K562 (cell line): ENCODE measurements at regions not wholly inside any gene's neighbourhood (a gene's known extent, or its start where the extent isn't known, plus 50 kb on each side); places are given as distances from the start of the nearest gene placed in this dataset.

Experiments
- ATAC-seq: fragments of 200-7000 bp; cut with Tn5 transposase; 3 replicates; pipeline ENCODE4 v1.9.1; 2020; ENCODE audit warnings: moderate library complexity
- BruUV-seq: library from RNA; stranded (reverse); fragments of 400-500 nt; replicated peaks from 2 replicates; lab custom pipeline; 2021; lab: Mats Ljungman, UMichigan
- CTCF ChIA-PET: fragments of 300-600 bp; formaldehyde crosslinking; extraction: SDS; loops from one replicate; lab custom pipeline; 2021; ENCODE audit warnings: low intra/inter-chr PET ratio; lab: Yijun Ruan, JAX
- POLR2A ChIA-PET: fragments of 300-600, 350-650 bp; sonication (Branson Sonifier 250); formaldehyde crosslinking; extraction: SDS; loops from one replicate; lab custom pipeline; 2021; ENCODE audit warnings: antibody characterized with exemption, inconsistent platforms; lab: Yijun Ruan, JAX
- DNase-seq, 4 experiments: peaks; one replicate each; pipeline versions ENCODE4 v3.0.0 to v3.0.0-alpha.2; 2011 to 2018; ENCODE audit warnings: low spot score in 3 of 4, mixed read lengths in 3 of 4; ENCODE audit errors: extremely low read depth in 1 of 4
- FAIRE-seq: peaks from 2 replicates; lab custom pipeline; 2011; peaks lifted over from hg19 to GRCh38; lab: Jason Lieb, UNC
- H2AFZ ChIP-seq: 2 replicates; pipeline ENCODE4 v1.6.0; 2011; ENCODE audit warnings: low read depth, low read length, control low read depth, inconsistent platforms
- H3K27ac ChIP-seq: fragments of 200-600 bp; 3 replicates; pipeline ENCODE4 v1.8.0; 2011; ENCODE audit warnings: low read depth, mild to moderate bottlenecking, control low read depth, inconsistent platforms, low read length, moderate library complexity, mixed read lengths; ENCODE audit errors: extremely low read depth
- H3K27me3 ChIP-seq, 2 experiments: fragments of 300-600 bp in 1 of 2; 2 replicates in 1 of 2; 3 replicates in 1 of 2; pipeline versions ENCODE4 v1.6.0 to v1.8.0; 2011; ENCODE audit warnings: inconsistent platforms in 2 of 2, low read length in 2 of 2, mild to moderate bottlenecking in 1 of 2, mixed read lengths in 1 of 2, moderate library complexity in 1 of 2; ENCODE audit not compliant: control insufficient read depth in 2 of 2, insufficient read depth in 2 of 2
- H3K36me3 ChIP-seq: fragments of 300-600 bp; 3 replicates; pipeline ENCODE4 v1.8.0; 2011; ENCODE audit warnings: mild to moderate bottlenecking, low read length, inconsistent platforms; ENCODE audit not compliant: control insufficient read depth, insufficient read depth
- H3K4me1 ChIP-seq, 2 experiments: fragments of 200-600 bp in 1 of 2; replicated peaks in 1 of 2; 2 replicates in 1 of 2; 3 replicates in 1 of 2; pipeline versions ENCODE4 v1.5.1 to v1.8.0; 2011; ENCODE audit warnings: inconsistent platforms in 2 of 2, low read length in 2 of 2, mild to moderate bottlenecking in 1 of 2, mixed read lengths in 1 of 2, moderate library complexity in 1 of 2; ENCODE audit not compliant: control insufficient read depth in 2 of 2, insufficient read depth in 2 of 2
- H3K4me2 ChIP-seq: 2 replicates; pipeline ENCODE4 v1.6.1; 2011; ENCODE audit warnings: low read length, control low read depth, inconsistent platforms, mixed read lengths; ENCODE audit not compliant: insufficient read depth
- H3K4me3 ChIP-seq: fragments of 200-600 bp; sonication (generic), shearing (Covaris generic); 2 replicates; pipeline ENCODE4 v1.5.1; 2016; ENCODE audit warnings: control low read depth, inconsistent platforms
- H3K79me2 ChIP-seq: fragments of 200-600 bp; 3 replicates; pipeline ENCODE4 v1.8.0; 2011; ENCODE audit warnings: low read length, inconsistent platforms; ENCODE audit not compliant: control insufficient read depth, insufficient read depth
- H3K9ac ChIP-seq, 2 experiments: 2 replicates each; pipeline versions ENCODE4 v1.6.0 to v1.6.1; 2011; ENCODE audit warnings: low read depth in 2 of 2, low read length in 2 of 2, control low read depth in 1 of 2, inconsistent platforms in 1 of 2, mild to moderate bottlenecking in 1 of 2, mixed read lengths in 1 of 2; ENCODE audit not compliant: insufficient read depth in 1 of 2
- H3K9me1 ChIP-seq: one replicate; pipeline ENCODE4 v1.6.0; 2011; ENCODE audit warnings: inconsistent platforms, mild to moderate bottlenecking, low read length, moderate library complexity; ENCODE audit not compliant: control insufficient read depth, insufficient read depth
- H3K9me3 ChIP-seq: replicated peaks from 2 replicates; pipeline ENCODE4 v1.5.1; 2011; ENCODE audit warnings: low read depth, low read length, inconsistent platforms; ENCODE audit not compliant: control insufficient read depth, insufficient read depth
- H4K20me1 ChIP-seq: replicated peaks from 2 replicates; pipeline ENCODE4 v1.6.1; 2011; ENCODE audit warnings: low read length, inconsistent platforms, mixed read lengths; ENCODE audit not compliant: control insufficient read depth, insufficient read depth
- BHLHE40 ChIP-seq: IDR thresholded peaks from 2 replicates; pipeline ENCODE4 v1.6.1; 2011; ENCODE audit warnings: low read length, improper control_type of control experiment
- EGR1 ChIP-seq: fragments of 450-650 bp; conservative IDR thresholded peaks from 2 replicates; pipeline ENCODE4 v1.6.1; 2017; ENCODE audit warnings: mild to moderate bottlenecking
- EHMT2 ChIP-seq: fragments of 450-650 bp; IDR thresholded peaks from 2 replicates; pipeline ENCODE4 v1.6.1; 2018; ENCODE audit warnings: antibody characterized with exemption
- MTA2 ChIP-seq: fragments of 450-650 bp; IDR thresholded peaks from 2 replicates; pipeline ENCODE4 v1.6.1; 2016; ENCODE audit warnings: low read depth
- NFYB ChIP-seq: IDR thresholded peaks from 2 replicates; pipeline ENCODE4 v1.6.1; 2011; ENCODE audit warnings: mild to moderate bottlenecking, moderate library complexity; ENCODE audit not compliant: insufficient read length; ENCODE audit errors: extremely low read depth
- PKNOX1 ChIP-seq: fragments of 450-650 bp; IDR thresholded peaks from 2 replicates; pipeline ENCODE4 v1.6.1; 2016
- PURB ChIP-seq: sonication (generic); formaldehyde crosslinking; IDR thresholded peaks from 2 replicates; pipeline ENCODE4 v1.9.0; 2021; ENCODE audit warnings: low read depth, mild to moderate bottlenecking, missing genetic modification reagents
- SFPQ ChIP-seq: fragments of 200-400 bp; formaldehyde crosslinking; IDR thresholded peaks from 2 replicates; pipeline ENCODE4 v1.6.1; 2017; ENCODE audit warnings: mild to moderate bottlenecking, low read depth, low read length, moderate library complexity
- SMARCA5 ChIP-seq: fragments of 450-650 bp; IDR thresholded peaks from 2 replicates; pipeline ENCODE4 v1.6.1; 2016
- TFAP4 ChIP-seq: sonication (generic); formaldehyde crosslinking; IDR thresholded peaks from 2 replicates; pipeline ENCODE4 v1.8.0; 2022; ENCODE audit warnings: missing genetic modification reagents, mild to moderate bottlenecking, moderate library complexity, borderline replicate concordance
- ZBED1 ChIP-seq: IDR thresholded peaks from 2 replicates; pipeline ENCODE4 v1.6.1; 2014
- ZC3H4 ChIP-seq: sonication (generic); formaldehyde crosslinking; IDR thresholded peaks from 2 replicates; pipeline ENCODE4 v1.9.0; 2021; ENCODE audit warnings: missing genetic modification reagents, borderline replicate concordance
- ZSCAN29 ChIP-seq: fragments of 450-650 bp; IDR thresholded peaks from 2 replicates; pipeline ENCODE4 v1.6.1; 2017
- WGBS: fragments of 100-300 bp; shearing (Covaris generic); methylation state at CpG from one replicate; pipeline ENCODE4 v1.1.6; 2016; ENCODE audit warnings: low coverage, mixed read lengths; ENCODE audit not compliant: insufficient coverage; ENCODE audit errors: missing lambda C conversion rate; 5-methylcytosine and 5-hydroxymethylcytosine counted together
- in situ Hi-C: fragments of 300-500 bp; cut with MboI; formaldehyde crosslinking; loops from 4 replicates; pipeline ENCODE4 v1.15.0; 2018; ENCODE audit warnings: inconsistent platforms, mixed read lengths
- intact Hi-C: fragments of 100-400 bp; cut with micrococcal nuclease; formaldehyde crosslinking; loops from 2 replicates; pipeline ENCODE4 v1.14.2; 2022

GRCh38 chr2:116435648-116436047 is 1378.8 kb upstream of the DDX18 start:
- POLR2A ChIA-PET: no interaction called here

More at GRCh38 chr2:116435648-116436047, 1378.8 kb upstream of the DDX18 start:
- WGBS: 0% methylated on average over 4 of the region's 4 CpGs
- Histone ChIP-seq H3K9me1 (no peaks in the 10 kb centered on the region), H3K36me3 (no peaks in the 10 kb centered on the region), H3K9ac (no peak overlapping the region), H3K4me1 (no peaks in the 10 kb centered on the region), H3K27me3 (no peaks in the 10 kb centered on the region), H3K4me2 (no peak overlapping the region), H2AFZ (no peak overlapping the region), H4K20me1 (no peaks in the 10 kb centered on the region), H3K79me2 (no peaks in the 10 kb centered on the region), H3K9me3 (no peaks in the 10 kb centered on the region; the same call in 1 of the 2 replicates), H3K27ac (no peak overlapping the region), H3K4me3 (no peak overlapping the region)
- intact Hi-C loops (no loop called here), in situ Hi-C loops (no loop called here)
- no peak for ATAC-seq
- FAIRE-seq: no peak
- no TSS peak for BruUV-seq
- TF ChIP-seq SFPQ (no peak), ZSCAN29 (no peak), EGR1 (no peak), EHMT2 (no peak), BHLHE40 (no peak), PURB (no peak), MTA2 (no peak), SMARCA5 (no peak), PKNOX1 (no peak), ZBED1 (no peak), TFAP4 (CRISPR knock-in tag) (no peak), NFYB (no peak), ZC3H4 (CRISPR knock-in tag) (no peak)
- no peak for DNase-seq
- CTCF ChIA-PET: no interaction called here
